ENCODE measurements at regions not wholly inside any gene's neighbourhood (a gene's known extent, or its start where the extent isn't known, plus 50 kb on each side); places are given as distances from the start of the nearest gene placed in this dataset.

- no peaks in the 10 kb centered on the region for H3K36me3 ChIP-seq (ENCODE audit: control insufficient read depth, low read length)
Measured at GRCh38 chr10:118491055-118491454, 104.4 kb downstream of the PRLHR start.

GRCh38 chr10:118488710-118489497, 106.5 kb downstream of the PRLHR start:
- no peaks in the 10 kb centered on the region for H4K20me1 ChIP-seq (ENCODE audit: control insufficient read depth, insufficient read depth, low read depth, low read length)
- no peaks in the 10 kb centered on the region for H3K36me3 ChIP-seq (ENCODE audit: control insufficient read depth, low read length)
- H3K9me2 ChIP-seq (replicated peaks; ENCODE audit: control insufficient read depth, low read length), result no peaks in the 10 kb centered on the region
- H3K4me2 ChIP-seq (ENCODE audit: low read length), result no peak overlapping the region
- no peaks in the 10 kb centered on the region for H3K4me1 ChIP-seq (ENCODE audit: control insufficient read depth, low read length)
- no peak for TF ChIP-seq EZH2phosphoT487 (IDR thresholded peaks at IDR 0.05; ENCODE audit: borderline replicate concordance, low read length)
- H3K27me3 ChIP-seq (ENCODE audit: control insufficient read depth, low read length), result no peaks in the 10 kb centered on the region
- H3K27ac ChIP-seq (ENCODE audit: low read depth, low read length), result no peak overlapping the region
- no peaks in the 10 kb centered on the region for H3F3A ChIP-seq (ENCODE audit: control insufficient read depth, insufficient read depth)
- no peaks in the 10 kb centered on the region for H3K9me3 ChIP-seq (ENCODE audit: control insufficient read depth, insufficient read depth, low read length)
- H3K4me3 ChIP-seq (ENCODE audit: low read length), result no peak overlapping the region
- no peaks in the 10 kb centered on the region for H3K79me2 ChIP-seq (ENCODE audit: control insufficient read depth, low read length)

More at GRCh38 chr10:118491055-118491454, 104.4 kb downstream of the PRLHR start:
- H3F3A ChIP-seq (ENCODE audit: control insufficient read depth, insufficient read depth), result no peaks in the 10 kb centered on the region
- no peaks in the 10 kb centered on the region for H3K9me2 ChIP-seq (replicated peaks; ENCODE audit: control insufficient read depth, low read length)
- no peaks in the 10 kb centered on the region for H3K79me2 ChIP-seq (ENCODE audit: control insufficient read depth, low read length)
- no peaks in the 10 kb centered on the region for H3K9me3 ChIP-seq (ENCODE audit: control insufficient read depth, insufficient read depth, low read length)
- TF ChIP-seq, protein P1, sequence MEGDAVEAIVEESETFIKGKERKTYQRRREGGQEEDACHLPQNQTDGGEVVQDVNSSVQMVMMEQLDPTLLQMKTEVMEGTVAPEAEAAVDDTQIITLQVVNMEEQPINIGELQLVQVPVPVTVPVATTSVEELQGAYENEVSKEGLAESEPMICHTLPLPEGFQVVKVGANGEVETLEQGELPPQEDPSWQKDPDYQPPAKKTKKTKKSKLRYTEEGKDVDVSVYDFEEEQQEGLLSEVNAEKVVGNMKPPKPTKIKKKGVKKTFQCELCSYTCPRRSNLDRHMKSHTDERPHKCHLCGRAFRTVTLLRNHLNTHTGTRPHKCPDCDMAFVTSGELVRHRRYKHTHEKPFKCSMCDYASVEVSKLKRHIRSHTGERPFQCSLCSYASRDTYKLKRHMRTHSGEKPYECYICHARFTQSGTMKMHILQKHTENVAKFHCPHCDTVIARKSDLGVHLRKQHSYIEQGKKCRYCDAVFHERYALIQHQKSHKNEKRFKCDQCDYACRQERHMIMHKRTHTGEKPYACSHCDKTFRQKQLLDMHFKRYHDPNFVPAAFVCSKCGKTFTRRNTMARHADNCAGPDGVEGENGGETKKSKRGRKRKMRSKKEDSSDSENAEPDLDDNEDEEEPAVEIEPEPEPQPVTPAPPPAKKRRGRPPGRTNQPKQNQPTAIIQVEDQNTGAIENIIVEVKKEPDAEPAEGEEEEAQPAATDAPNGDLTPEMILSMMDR (IDR thresholded peaks at IDR 0.05; ENCODE audit: low read depth, low read length, poor library complexity, severe bottlenecking), result no peak
- TF ChIP-seq EZH2phosphoT487 (IDR thresholded peaks at IDR 0.05; ENCODE audit: borderline replicate concordance, low read length), result no peak
- H3K4me2 ChIP-seq (ENCODE audit: low read length), result no peak overlapping the region
- H3K27me3 ChIP-seq (ENCODE audit: control insufficient read depth, low read length), result no peaks in the 10 kb centered on the region
- no peak overlapping the region for H3K4me3 ChIP-seq (ENCODE audit: low read length)
- H3K27ac ChIP-seq (ENCODE audit: low read depth, low read length), result no peak overlapping the region
- no peaks in the 10 kb centered on the region for H3K4me1 ChIP-seq (ENCODE audit: control insufficient read depth, low read length)
- no peaks in the 10 kb centered on the region for H4K20me1 ChIP-seq (ENCODE audit: control insufficient read depth, insufficient read depth, low read depth, low read length)

DNA sequence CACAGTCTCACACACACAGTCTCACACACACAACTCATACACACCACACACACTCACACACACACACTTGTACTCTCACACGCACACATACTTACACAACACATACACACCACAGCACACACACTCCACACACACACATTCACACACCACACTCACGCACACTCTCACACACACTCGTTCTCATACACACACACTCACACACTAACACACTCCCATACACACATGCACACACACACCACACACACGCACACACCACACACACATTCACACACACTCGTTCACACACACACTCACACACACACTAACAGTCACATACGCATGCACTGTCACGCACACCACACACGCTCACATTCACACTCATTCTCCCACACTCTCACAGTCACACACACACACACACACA, 109.8 kb downstream of the PRLHR start:
- H3K4me1 ChIP-seq (ENCODE audit: control insufficient read depth, low read length), result no peaks in the 10 kb centered on the region
- no peaks in the 10 kb centered on the region for H3K79me2 ChIP-seq (ENCODE audit: control insufficient read depth, low read length)
- H3K4me3 ChIP-seq (ENCODE audit: low read length), result no peak overlapping the region
- H3F3A ChIP-seq (ENCODE audit: control insufficient read depth, insufficient read depth), result no peaks in the 10 kb centered on the region
- H3K9me3 ChIP-seq (ENCODE audit: control insufficient read depth, insufficient read depth, low read length), result no peaks in the 10 kb centered on the region
- no peak overlapping the region for H3K27ac ChIP-seq (ENCODE audit: low read depth, low read length)
- H3K9me2 ChIP-seq (replicated peaks; ENCODE audit: control insufficient read depth, low read length), result no peaks in the 10 kb centered on the region
- H4K20me1 ChIP-seq (ENCODE audit: control insufficient read depth, insufficient read depth, low read depth, low read length), result no peaks in the 10 kb centered on the region
- no peak overlapping the region for H3K4me2 ChIP-seq (ENCODE audit: low read length)
- H3K36me3 ChIP-seq (ENCODE audit: control insufficient read depth, low read length), result no peaks in the 10 kb centered on the region
- H3K27me3 ChIP-seq (ENCODE audit: control insufficient read depth, low read length), result no peaks in the 10 kb centered on the region
- TF ChIP-seq EZH2phosphoT487 (IDR thresholded peaks at IDR 0.05; ENCODE audit: borderline replicate concordance, low read length), result no peak
- TF ChIP-seq, protein P1 (IDR thresholded peaks at IDR 0.05; ENCODE audit: low read depth, low read length, poor library complexity, severe bottlenecking), result no peak

DNA sequence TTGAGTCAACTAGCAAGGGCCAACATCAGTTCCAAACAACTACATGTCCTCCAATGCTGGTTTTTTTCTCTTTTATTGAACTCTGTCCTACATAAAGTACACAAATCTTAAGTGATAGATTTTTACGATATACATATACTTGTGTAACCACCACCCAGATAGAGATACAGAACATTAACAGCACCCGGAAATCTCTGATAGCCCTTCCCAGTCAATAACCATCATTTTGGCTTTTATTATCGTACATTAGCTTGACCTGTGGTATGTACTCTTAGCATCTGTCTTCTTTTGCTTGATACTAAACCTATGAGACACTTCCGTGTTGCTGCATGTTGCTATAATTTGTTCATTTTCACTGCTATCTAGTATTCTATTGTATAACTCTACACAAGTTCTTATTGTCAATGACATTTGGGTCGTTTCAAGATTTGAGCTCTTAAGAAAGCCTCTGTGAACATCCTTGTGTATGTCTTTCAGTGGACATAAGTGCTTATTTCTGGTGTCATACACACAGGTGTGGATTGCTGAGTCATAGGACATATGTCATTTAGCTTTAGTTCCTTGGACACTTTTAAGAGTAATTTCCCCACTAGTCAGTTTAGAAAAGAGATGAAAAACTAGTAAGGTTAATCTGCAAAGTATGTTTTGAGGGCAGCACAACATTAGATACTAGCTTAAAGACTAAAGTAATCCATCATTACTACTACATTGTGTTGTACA, 111.1 kb downstream of the PRLHR start:
- TF ChIP-seq, protein P1 (IDR thresholded peaks at IDR 0.05; ENCODE audit: low read depth, low read length, poor library complexity, severe bottlenecking), result no peak
- no peaks in the 10 kb centered on the region for H3K9me3 ChIP-seq (ENCODE audit: control insufficient read depth, insufficient read depth, low read length)
- H3K27me3 ChIP-seq (ENCODE audit: control insufficient read depth, low read length), result no peaks in the 10 kb centered on the region
- no peaks in the 10 kb centered on the region for H3K79me2 ChIP-seq (ENCODE audit: control insufficient read depth, low read length)
- no peaks in the 10 kb centered on the region for H3F3A ChIP-seq (ENCODE audit: control insufficient read depth, insufficient read depth)
- no peak overlapping the region for H3K4me3 ChIP-seq (ENCODE audit: low read length)
- H3K9me2 ChIP-seq (replicated peaks; ENCODE audit: control insufficient read depth, low read length), result no peaks in the 10 kb centered on the region
- H4K20me1 ChIP-seq (ENCODE audit: control insufficient read depth, insufficient read depth, low read depth, low read length), result no peaks in the 10 kb centered on the region
- H3K4me1 ChIP-seq (ENCODE audit: control insufficient read depth, low read length), result no peaks in the 10 kb centered on the region
- no peak overlapping the region for H3K4me2 ChIP-seq (ENCODE audit: low read length)
- H3K36me3 ChIP-seq (ENCODE audit: control insufficient read depth, low read length), result no peaks in the 10 kb centered on the region
- H3K27ac ChIP-seq (ENCODE audit: low read depth, low read length), result no peak overlapping the region
